Coronary artery (tissue), 2 donors: ENCODE measurements at regions not wholly inside any gene's neighbourhood (a gene's known extent, or its start where the extent isn't known, plus 50 kb on each side); places are given as distances from the start of the nearest gene placed in this dataset.

Experiments used
- DNase-seq: peaks from one replicate; pipeline ENCODE4 v3.0.0-alpha.2; 2017; ENCODE audit warnings: low spot score
- H3K27ac ChIP-seq, 2 donors: fragments of 200-600 bp; sonication (generic); one replicate each; pipeline ENCODE4 v1.5.1; 2016 to 2019
- H3K4me3 ChIP-seq: fragments of 200-600 bp; sonication (generic); 2 replicates; pipeline ENCODE4 v1.5.1; 2016; ENCODE audit warnings: mild to moderate bottlenecking, moderate library complexity
- CTCF ChIP-seq: fragments of 200-600 bp; sonication (generic); IDR thresholded peaks from one replicate; pipeline ENCODE4 v1.5.1; 2019; ENCODE audit warnings: antibody characterized with exemption

GRCh38 chr7:106978425-106979420 is 65.8 kb upstream of the PRKAR2B start:
- peak; percentile 31 for DNase-seq
- H3K4me3 ChIP-seq, result no peak overlapping the region
- no peak for TF ChIP-seq CTCF
- no peak overlapping the region for H3K27ac ChIP-seq

GRCh38 chr7:106979551-106980357 is 64.8 kb upstream of the PRKAR2B start:
- DNase-seq, result peak; percentile 58
- no peak overlapping the region for H3K4me3 ChIP-seq
- TF ChIP-seq CTCF, result no peak
- H3K27ac ChIP-seq, result no peak overlapping the region

- DNase-seq, result no peak
- TF ChIP-seq CTCF, result no peak
- H3K27ac ChIP-seq, result no peak overlapping the region
- H3K4me3 ChIP-seq, result no peak overlapping the region
Measured at GRCh38 chr7:106980358-106980685, 64.2 kb upstream of the PRKAR2B start.

GRCh38 chr7:106982415-106982814 is 62.1 kb upstream of the PRKAR2B start:
- no peak for DNase-seq
- Histone ChIP-seq H3K27ac (no peak overlapping the region), H3K4me3 (no peak overlapping the region)
- no peak for TF ChIP-seq CTCF

GRCh38 chr7:106984034-106984433 is 60.5 kb upstream of the PRKAR2B start:
- peak; percentile 9 for DNase-seq
- Histone ChIP-seq H3K4me3 (no peak overlapping the region), H3K27ac (no peak overlapping the region)
- no peak for TF ChIP-seq CTCF

GRCh38 chr7:106986450-106986977 is 58.0 kb upstream of the PRKAR2B start:
- TF ChIP-seq CTCF, result no peak
- Histone ChIP-seq H3K4me3 (no peak overlapping the region), H3K27ac (no peak overlapping the region)
- peak; percentile 24 for DNase-seq
